ENCODE measurements at regions not wholly inside any gene's neighbourhood (a gene's known extent, or its start where the extent isn't known, plus 50 kb on each side); places are given as distances from the start of the nearest gene placed in this dataset.

- Histone ChIP-seq H3K36me3 (ENCODE audit: low read depth, low read length) (no peaks in the 10 kb centered on the region), H3K27me3 (ENCODE audit: low read length) (peaks cover 8% of the 10 kb centered on the region; the same call in 1 of the 2 replicates), H3K4me1 (ENCODE audit: insufficient read depth, low read length) (no peaks in the 10 kb centered on the region), H3K4me3 (ENCODE audit: low read length) (no peak overlapping the region), H3F3A (ENCODE audit: low read length, unreplicated experiment) (no peaks in the 10 kb centered on the region), H3K9me2 (replicated peaks; ENCODE audit: low read length) (no peaks in the 10 kb centered on the region), H3K9me3 (ENCODE audit: low read length) (no peaks in the 10 kb centered on the region), H2AFZ (ENCODE audit: low read length) (no peak overlapping the region), H3K27ac (ENCODE audit: low read length) (no peak overlapping the region), H3K9ac (ENCODE audit: low read length) (no peak overlapping the region), H4K20me1 (ENCODE audit: low read length) (no peaks in the 10 kb centered on the region), H3K4me2 (ENCODE audit: low read length) (no peak overlapping the region), H3K79me2 (ENCODE audit: low read length) (no peaks in the 10 kb centered on the region)
- no TSS peak for BruUV-seq (replicated peaks)
- intact Hi-C loops (cut with micrococcal nuclease) = loop anchor here (5.0 kb wide), 1 partner anchor 550 kb away; no protein-coding TSS in a partner anchor
- ATAC-seq (no peak), DNase-seq (no peak)
- POLR2A ChIA-PET (ENCODE audit: unreplicated experiment) = no interaction called here
- TF ChIP-seq EZH2 (IDR thresholded peaks at IDR 0.05; ENCODE audit: low read length, unreplicated experiment) = no peak
- no peak for TF ChIP-seq CTCF (conservative IDR thresholded peaks at IDR 0.05; ENCODE audit: low read depth, low read length)
- no peak for TF ChIP-seq EZH2phosphoT487 (IDR thresholded peaks at IDR 0.05; ENCODE audit: borderline replicate concordance, low read length)
- CTCF ChIA-PET = no interaction called here
Measured at GRCh38 chr7:114102131-114102530, 183.3 kb upstream of the PPP1R3A start.

- no peaks in the 10 kb centered on the region for H4K20me1 ChIP-seq (ENCODE audit: low read length)
- intact Hi-C loops (cut with micrococcal nuclease) = loop anchor here (5.0 kb wide), 1 partner anchor 549 kb away; no protein-coding TSS in a partner anchor
- H3K27me3 ChIP-seq (ENCODE audit: low read length) = peaks cover 14% of the 10 kb centered on the region; the same call in 1 of the 2 replicates
- CTCF ChIA-PET = no interaction called here
- H3K4me2 ChIP-seq (ENCODE audit: low read length) = no peak overlapping the region
- H3K9me2 ChIP-seq (replicated peaks; ENCODE audit: low read length) = no peaks in the 10 kb centered on the region
- H2AFZ ChIP-seq (ENCODE audit: low read length) = no peak overlapping the region
- H3K4me1 ChIP-seq (ENCODE audit: insufficient read depth, low read length) = no peaks in the 10 kb centered on the region
- DNase-seq = no peak
- H3K36me3 ChIP-seq (ENCODE audit: low read depth, low read length) = no peaks in the 10 kb centered on the region
- H3F3A ChIP-seq (ENCODE audit: low read length, unreplicated experiment) = no peaks in the 10 kb centered on the region
- H3K9ac ChIP-seq (ENCODE audit: low read length) = no peak overlapping the region
- no peak overlapping the region for H3K27ac ChIP-seq (ENCODE audit: low read length)
- no peaks in the 10 kb centered on the region for H3K79me2 ChIP-seq (ENCODE audit: low read length)
- ATAC-seq = no peak
- POLR2A ChIA-PET (ENCODE audit: unreplicated experiment) = no interaction called here
- TF ChIP-seq EZH2 (IDR thresholded peaks at IDR 0.05; ENCODE audit: low read length, unreplicated experiment) = no peak
- TF ChIP-seq CTCF (conservative IDR thresholded peaks at IDR 0.05; ENCODE audit: low read depth, low read length) = no peak
- no peak for TF ChIP-seq EZH2phosphoT487 (IDR thresholded peaks at IDR 0.05; ENCODE audit: borderline replicate concordance, low read length)
- BruUV-seq (replicated peaks) = no TSS peak
- no peaks in the 10 kb centered on the region for H3K9me3 ChIP-seq (ENCODE audit: low read length)
- no peak overlapping the region for H3K4me3 ChIP-seq (ENCODE audit: low read length)
Measured at GRCh38 chr7:114100810-114101209, 182.0 kb upstream of the PPP1R3A start.

DNA sequence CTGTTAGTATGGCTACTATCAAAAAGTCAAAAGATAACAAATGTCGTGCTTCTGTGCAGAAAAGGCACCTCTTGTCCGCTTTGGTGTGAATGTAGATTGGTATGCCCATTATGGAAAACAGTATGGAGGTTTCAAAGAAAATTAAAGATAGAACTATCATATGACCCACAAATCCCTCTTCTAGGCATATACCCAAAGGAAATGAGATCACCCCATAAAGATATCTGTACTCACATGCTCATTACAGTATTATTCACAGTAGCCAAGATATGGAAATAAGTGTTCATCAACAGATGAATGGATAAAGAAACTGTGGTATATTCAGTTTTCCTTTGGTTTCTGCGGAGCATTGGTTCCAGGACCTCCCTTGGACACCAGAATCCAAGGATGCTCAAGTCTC, 180.5 kb upstream of the PPP1R3A start:
- no peak overlapping the region for H2AFZ ChIP-seq (ENCODE audit: low read length)
- CTCF ChIA-PET = no interaction called here
- no peaks in the 10 kb centered on the region for H4K20me1 ChIP-seq (ENCODE audit: low read length)
- TF ChIP-seq EZH2phosphoT487 (IDR thresholded peaks at IDR 0.05; ENCODE audit: borderline replicate concordance, low read length) (no peak), EZH2 (IDR thresholded peaks at IDR 0.05; ENCODE audit: low read length, unreplicated experiment) (no peak), CTCF (conservative IDR thresholded peaks at IDR 0.05; ENCODE audit: low read depth, low read length) (no peak)
- H3K9me3 ChIP-seq (ENCODE audit: low read length) = no peaks in the 10 kb centered on the region
- H3K27me3 ChIP-seq (ENCODE audit: low read length) = 0 out of 2 replicates have a peak, but pooled peaks cover 11% of the 10 kb centered on the region
- H3K9me2 ChIP-seq (replicated peaks; ENCODE audit: low read length) = no peaks in the 10 kb centered on the region
- no peak overlapping the region for H3K4me3 ChIP-seq (ENCODE audit: low read length)
- no peak for DNase-seq
- H3K4me1 ChIP-seq (ENCODE audit: insufficient read depth, low read length) = no peaks in the 10 kb centered on the region
- H3K79me2 ChIP-seq (ENCODE audit: low read length) = no peaks in the 10 kb centered on the region
- H3K36me3 ChIP-seq (ENCODE audit: low read depth, low read length) = no peaks in the 10 kb centered on the region
- ATAC-seq = no peak
- no TSS peak for BruUV-seq (replicated peaks)
- POLR2A ChIA-PET (ENCODE audit: unreplicated experiment) = no interaction called here
- no peak overlapping the region for H3K4me2 ChIP-seq (ENCODE audit: low read length)
- no peak overlapping the region for H3K27ac ChIP-seq (ENCODE audit: low read length)
- intact Hi-C loops (cut with micrococcal nuclease) = no loop called here
- H3K9ac ChIP-seq (ENCODE audit: low read length) = no peak overlapping the region
- H3F3A ChIP-seq (ENCODE audit: low read length, unreplicated experiment) = no peaks in the 10 kb centered on the region
